GM19463 (cell line): ENCODE measurements at regions not wholly inside any gene's neighbourhood (a gene's known extent, or its start where the extent isn't known, plus 50 kb on each side); places are given as distances from the start of the nearest gene placed in this dataset.
"Not testable (repeated sequence)": the region's sequence is repeated elsewhere in the genome, so short reads cannot be mapped to it uniquely, and the experiment has no call there.

Experiments
- ATAC-seq: cut with Tn5 transposase; IDR thresholded peaks from one replicate; pipeline ENCODE4 v1.9.1; 2021; ENCODE audit warnings: mild to moderate bottlenecking, moderate library complexity; ENCODE audit not compliant: unreplicated experiment

GRCh38 chr4:42824278-42824977 lies 68.1 kb upstream of the GRXCR1 start:
- no peak for ATAC-seq

GRCh38 chr4:42821230-42821629 lies 71.3 kb upstream of the GRXCR1 start:
- ATAC-seq = no peak

- no peak for ATAC-seq
Observed at GRCh38 chr4:42819863-42820514, 72.5 kb upstream of the GRXCR1 start.

DNA sequence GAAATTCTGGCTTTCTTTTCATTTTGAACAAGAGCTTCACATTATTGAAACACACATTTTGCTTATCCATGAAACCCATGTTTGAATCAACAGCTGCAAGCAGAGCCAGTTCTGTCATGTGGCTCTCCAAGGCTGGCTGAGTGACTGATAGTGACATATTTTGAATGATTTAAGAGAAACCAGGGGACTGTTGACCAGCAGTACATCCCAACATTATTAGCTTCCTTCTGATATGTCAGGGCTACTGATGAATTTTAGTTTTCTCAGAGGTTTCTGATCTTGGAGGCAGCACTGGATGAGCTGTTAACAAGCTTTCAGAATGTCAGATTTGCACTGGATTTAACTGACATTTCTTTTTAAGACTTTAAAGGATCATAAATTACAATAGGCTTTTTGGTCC lies 74.6 kb upstream of the GRXCR1 start:
- no peak for ATAC-seq

DNA sequence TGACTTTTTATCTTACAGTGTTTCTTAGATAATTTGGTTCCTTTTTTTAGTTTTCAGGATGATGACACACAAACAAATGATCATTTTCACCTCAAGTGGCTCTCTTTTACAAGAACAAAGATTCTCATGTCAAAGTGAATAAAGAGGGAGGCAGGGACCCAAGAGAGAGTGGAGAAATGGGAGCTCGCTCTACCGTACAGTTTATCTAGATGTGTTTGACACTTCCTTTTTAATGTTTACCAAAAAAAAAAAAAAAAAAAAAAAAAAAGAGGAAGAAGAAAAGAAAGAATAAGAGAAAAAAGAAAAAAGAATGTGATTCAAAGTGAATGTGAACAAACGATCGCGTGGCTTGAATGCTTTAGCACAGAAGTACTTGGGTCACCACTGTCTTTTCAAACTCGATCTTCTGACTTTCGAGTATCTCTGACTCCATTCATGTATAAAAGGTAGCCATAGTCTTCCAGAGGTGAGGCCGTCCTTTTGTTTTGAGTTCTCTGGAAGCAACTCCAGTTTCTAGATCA lies 75.6 kb upstream of the GRXCR1 start:
- peak; percentile 5 for ATAC-seq

DNA sequence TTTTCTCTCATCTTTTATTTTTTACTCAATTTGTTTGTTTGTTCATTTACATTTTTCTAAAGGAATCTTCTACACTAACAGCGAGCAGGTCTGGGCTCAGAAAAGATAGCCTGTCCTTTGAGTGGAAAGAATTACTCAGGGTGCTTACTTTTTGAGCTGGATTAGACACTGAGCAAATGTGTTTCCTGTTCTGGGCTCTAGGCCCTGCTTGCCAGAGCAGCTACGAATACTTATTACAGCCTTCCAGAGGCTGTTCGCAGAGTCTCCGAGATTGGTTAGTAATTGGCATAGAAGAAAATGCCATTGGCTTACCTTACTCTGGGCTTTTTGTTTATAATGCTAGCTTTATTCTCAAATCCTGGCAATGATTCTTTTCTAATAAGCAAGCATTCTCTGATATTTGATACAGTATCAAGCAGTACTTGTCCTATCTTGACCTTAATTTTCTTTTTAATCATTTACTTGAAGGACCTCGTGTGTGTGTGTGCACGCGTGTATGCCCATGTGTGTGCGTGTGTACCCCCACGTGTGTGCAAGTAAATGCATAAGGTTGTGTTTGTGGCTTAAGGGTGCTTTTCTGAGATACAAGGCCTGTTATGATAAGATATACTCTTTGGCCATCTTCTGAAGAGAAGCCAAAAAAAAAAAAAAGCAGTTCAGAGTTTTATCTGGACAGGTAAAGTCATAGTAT lies 76.2 kb upstream of the GRXCR1 start:
- ATAC-seq = no peak

GRCh38 chr4:42809419-42810084 lies 83.0 kb upstream of the GRXCR1 start:
- ATAC-seq = no peak

DNA sequence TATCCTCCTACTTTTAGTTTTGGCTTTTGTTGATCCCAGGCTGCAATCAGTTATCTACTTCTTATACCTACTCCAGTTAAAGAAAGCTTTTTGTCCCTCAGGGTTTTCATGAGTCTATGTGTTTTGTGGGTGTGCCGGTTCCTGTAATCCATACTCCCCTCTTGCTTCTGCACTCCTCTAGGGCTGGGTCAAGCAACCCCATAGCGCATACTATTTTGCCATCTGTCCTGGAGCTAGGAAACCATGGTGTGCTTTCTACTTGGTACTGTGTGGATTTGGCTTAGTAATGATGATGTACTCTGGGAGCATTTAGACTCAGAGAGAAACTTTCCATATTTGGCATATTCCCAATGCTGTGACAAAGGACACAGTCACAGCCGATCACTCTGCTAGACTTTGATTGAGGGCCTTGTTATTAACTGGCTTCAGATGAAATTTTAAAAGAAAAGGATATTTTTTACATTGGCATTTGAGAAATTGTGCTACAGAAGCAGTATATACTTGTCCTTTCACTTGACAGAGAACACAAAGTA lies 86.1 kb upstream of the GRXCR1 start:
- no peak for ATAC-seq

- peak; percentile 58 for ATAC-seq
Observed at GRCh38 chr4:42789041-42789567, 103.4 kb upstream of the GRXCR1 start.

- no peak for ATAC-seq
Observed at GRCh38 chr4:42787079-42787463, 105.4 kb upstream of the GRXCR1 start.

GRCh38 chr4:42786350-42787078 lies 106.0 kb upstream of the GRXCR1 start:
- ATAC-seq = no peak

DNA sequence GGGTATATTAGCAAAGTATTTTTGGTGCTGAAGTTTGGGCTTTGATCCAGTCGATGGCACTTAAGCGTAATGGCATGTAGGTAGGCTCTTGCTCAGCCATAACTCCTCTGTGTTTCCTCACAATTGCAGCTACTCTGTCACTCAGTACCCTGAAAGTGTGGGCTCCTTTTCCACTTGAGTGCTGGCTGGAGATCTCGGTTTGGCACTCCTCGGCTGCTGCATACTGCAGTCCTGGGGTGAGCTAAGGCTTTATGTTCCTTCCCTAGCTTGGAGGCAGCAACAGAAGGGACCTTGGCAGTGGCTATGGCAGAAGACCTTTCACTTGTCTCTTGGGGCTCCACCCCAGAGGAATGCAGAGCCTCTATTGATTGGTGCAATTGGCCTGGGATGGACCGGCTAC lies 106.7 kb upstream of the GRXCR1 start:
- ATAC-seq = no peak

GRCh38 chr4:42781315-42781714 lies 111.2 kb upstream of the GRXCR1 start:
- ATAC-seq = no peak

DNA sequence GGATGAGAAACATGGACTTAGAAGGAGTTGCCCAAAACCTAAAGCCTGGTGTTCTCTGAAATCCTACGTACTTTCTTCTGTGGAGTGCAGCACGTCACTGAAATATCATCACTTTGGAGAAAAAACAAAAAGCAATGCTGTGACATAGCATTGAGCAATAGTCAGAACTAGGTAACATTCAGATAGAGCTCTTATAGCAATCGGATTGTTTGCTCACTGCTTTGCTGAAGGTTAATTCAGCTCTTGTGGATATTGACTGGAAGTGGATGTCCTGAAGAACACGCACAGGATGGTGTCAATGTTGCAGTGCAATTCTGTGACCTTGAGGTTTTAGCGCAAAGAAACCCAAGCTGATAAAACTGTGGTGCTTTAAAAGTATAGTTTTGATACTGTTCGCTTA lies 114.2 kb upstream of the GRXCR1 start:
- no peak for ATAC-seq

- ATAC-seq = no peak
Observed at GRCh38 chr4:42768125-42768748, 111.3 kb upstream of the ATP8A1 start.

DNA sequence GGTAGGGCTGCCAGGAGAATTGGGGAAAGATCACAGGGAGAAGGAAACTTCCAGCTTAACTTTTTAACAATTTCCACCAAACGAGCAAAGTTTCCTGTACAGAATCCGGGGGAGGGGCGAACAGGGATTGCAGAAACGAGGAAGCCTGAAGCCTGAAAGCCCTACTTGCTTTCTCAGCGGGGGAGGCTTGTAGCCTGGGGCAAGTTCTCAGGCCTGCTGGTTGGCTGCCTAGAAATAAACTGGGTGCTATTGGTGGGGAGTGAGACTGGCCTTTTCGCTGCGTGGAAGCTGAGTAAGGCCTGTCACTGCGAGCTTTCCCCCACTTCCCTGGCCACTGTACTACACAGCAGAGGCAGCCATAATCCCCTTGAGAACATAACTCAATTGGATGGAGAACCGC lies 110.8 kb upstream of the ATP8A1 start:
- no peak for ATAC-seq

DNA sequence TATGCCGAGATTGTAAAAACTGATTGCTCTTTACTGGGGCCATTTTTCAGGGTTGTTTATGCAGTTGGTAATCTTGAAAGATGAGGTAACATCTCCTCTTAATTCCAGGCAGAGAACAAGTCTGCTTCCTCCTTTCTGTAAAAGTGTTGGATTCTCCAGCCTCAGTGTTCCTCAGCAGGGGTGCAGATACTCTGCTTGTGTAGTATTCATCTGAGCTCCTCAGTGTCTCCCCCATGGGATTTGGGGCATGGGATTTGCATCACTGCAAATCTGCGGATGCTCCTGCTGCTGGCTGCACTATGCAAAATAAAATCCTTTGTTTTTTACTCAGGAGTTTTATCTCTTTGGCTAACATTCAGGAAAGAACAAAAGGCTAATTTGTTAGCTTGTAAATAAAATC lies 104.9 kb upstream of the ATP8A1 start:
- no peak for ATAC-seq

DNA sequence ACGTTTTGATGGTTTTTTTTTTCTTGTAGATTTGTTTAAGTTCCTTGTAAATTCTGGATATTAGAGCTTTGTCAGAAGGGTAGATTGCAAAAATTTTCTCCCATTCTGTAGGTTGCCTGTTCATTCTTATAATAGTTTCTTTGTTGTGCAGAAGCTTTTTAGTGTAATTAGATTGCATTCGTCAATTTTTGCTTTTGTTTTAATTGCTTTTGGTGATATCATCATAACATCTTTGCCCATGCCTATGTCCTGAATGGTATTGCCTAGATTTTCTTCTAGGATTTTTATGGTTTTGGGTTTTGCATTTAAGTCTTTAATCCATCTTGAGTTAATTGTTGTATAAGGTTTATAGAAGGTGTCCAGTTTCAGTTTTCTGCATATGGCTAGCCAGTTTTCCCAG lies 98.1 kb upstream of the ATP8A1 start:
- not testable (repeated sequence) for ATAC-seq

DNA sequence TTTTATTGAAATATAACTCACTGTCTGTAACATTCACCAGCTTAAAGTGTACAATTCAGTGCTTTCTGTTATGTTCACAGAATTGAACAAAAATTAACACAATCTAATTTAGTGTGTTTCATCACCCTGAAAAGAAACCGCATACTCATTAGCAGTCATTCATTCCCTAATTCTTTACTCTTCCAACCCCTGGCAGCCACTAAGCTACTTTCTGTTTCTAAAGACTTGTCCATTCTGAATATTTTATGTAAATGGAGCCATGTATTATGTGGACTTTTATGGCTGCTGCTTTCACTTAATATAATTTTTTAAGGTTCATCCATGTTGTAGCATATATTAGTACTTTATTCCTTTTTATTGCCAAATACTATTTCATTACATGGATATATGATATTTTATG lies 94.7 kb upstream of the ATP8A1 start:
- ATAC-seq = no peak

GRCh38 chr4:42750856-42751255 lies 94.0 kb upstream of the ATP8A1 start:
- ATAC-seq = no peak
